Activated CD4-positive, alpha-beta memory T cell treated with anti-CD3 and anti-CD28 coated beads, Interleukin-2, amount 10 ng/mL, durations not matched to agents 7 days and 5 days (primary cell): ENCODE measurements at regions not wholly inside any gene's neighbourhood (a gene's known extent, or its start where the extent isn't known, plus 50 kb on each side); places are given as distances from the start of the nearest gene placed in this dataset.
"Not testable (repeated sequence)": the region's sequence is repeated elsewhere in the genome, so short reads cannot be mapped to it uniquely, and the experiment has no call there.

Experiments used
- CTCF ChIA-PET: fragments of 350-600 bp; sonication (Branson Sonifier 250); formaldehyde crosslinking; loops from one replicate; lab custom pipeline; 2021; ENCODE audit warnings: antibody characterized with exemption, inconsistent platforms; lab: Charles Lee
- POLR2A ChIA-PET: fragments of 350-600 bp; sonication (Branson Sonifier 250); formaldehyde crosslinking; loops from one replicate; lab custom pipeline; 2021; ENCODE audit warnings: antibody characterized with exemption; lab: Charles Lee
- DNase-seq: peaks from one replicate; pipeline ENCODE4 v3.0.0-alpha.2; 2020
- H3K27ac Mint-ChIP-seq: one replicate; pipeline ENCODE4 v1.8.0; 2021; ENCODE audit warnings: mild to moderate bottlenecking, mixed read lengths
- H3K27me3 Mint-ChIP-seq: one replicate; pipeline ENCODE4 v1.8.0; 2021; ENCODE audit warnings: mixed read lengths
- H3K36me3 Mint-ChIP-seq: one replicate; pipeline ENCODE4 v1.8.0; 2021; ENCODE audit warnings: low read depth, mixed read lengths
- H3K4me1 Mint-ChIP-seq: one replicate; pipeline ENCODE4 v1.8.0; 2021; ENCODE audit warnings: mixed read lengths
- H3K4me3 Mint-ChIP-seq: one replicate; pipeline ENCODE4 v1.8.0; 2021; ENCODE audit warnings: mild to moderate bottlenecking, mixed read lengths
- H3K9me3 Mint-ChIP-seq: one replicate; pipeline ENCODE4 v1.8.0; 2021; ENCODE audit warnings: mixed read lengths

GRCh38 chrX:114272096-114272686 is 311.7 kb upstream of the HTR2C start:
- Mint-ChIP-seq H3K4me3 (no peak overlapping the region), H3K4me1 (no peaks in the 10 kb centered on the region), H3K9me3 (peaks cover 9% of the 10 kb centered on the region), H3K36me3 (no peaks in the 10 kb centered on the region), H3K27me3 (no peaks in the 10 kb centered on the region), H3K27ac (no peak overlapping the region)
- POLR2A ChIA-PET = no interaction called here
- no peak for DNase-seq
- CTCF ChIA-PET = no interaction called here

DNA sequence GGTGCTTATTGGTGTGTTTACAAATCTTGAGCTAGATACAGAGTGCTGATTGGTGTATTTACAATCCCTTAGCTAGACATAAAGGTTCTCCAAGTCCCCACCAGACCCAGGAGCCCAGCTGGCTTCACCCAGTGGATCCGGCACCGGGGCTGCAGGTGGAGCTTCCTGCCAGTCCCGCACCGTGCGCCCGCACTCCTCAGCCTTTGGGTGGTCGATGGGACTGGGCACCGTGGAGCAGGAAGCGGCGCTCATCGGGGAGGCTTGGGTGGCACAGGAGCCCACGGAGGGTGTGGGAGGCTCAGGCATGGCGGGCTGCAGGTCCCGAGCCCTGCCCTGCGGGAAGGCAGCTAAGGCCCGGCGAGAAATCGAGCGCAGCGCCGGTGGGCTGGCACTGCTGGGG is 313.5 kb upstream of the HTR2C start:
- CTCF ChIA-PET, H3K9me3 Mint-ChIP-seq: not testable (repeated sequence)

GRCh38 chrX:114268643-114269042 is 315.2 kb upstream of the HTR2C start:
- H3K27me3 Mint-ChIP-seq = no peaks in the 10 kb centered on the region

More for the DNA sequence above, 313.5 kb upstream of the HTR2C start:
- H3K36me3 Mint-ChIP-seq, H3K4me3 Mint-ChIP-seq, DNase-seq, H3K27me3 Mint-ChIP-seq, H3K4me1 Mint-ChIP-seq, POLR2A ChIA-PET, H3K27ac Mint-ChIP-seq: not testable (repeated sequence)

GRCh38 chrX:114267142-114267541 is 316.7 kb upstream of the HTR2C start:
- Mint-ChIP-seq H3K9me3 (peaks cover 9% of the 10 kb centered on the region), H3K36me3 (no peaks in the 10 kb centered on the region), H3K27me3 (no peaks in the 10 kb centered on the region), H3K4me3 (no peak overlapping the region), H3K4me1 (no peaks in the 10 kb centered on the region), H3K27ac (no peak overlapping the region)
- POLR2A ChIA-PET = no interaction called here
- no peak for DNase-seq
- CTCF ChIA-PET = no interaction called here

More at GRCh38 chrX:114268643-114269042, 315.2 kb upstream of the HTR2C start:
- DNase-seq = no peak
- Mint-ChIP-seq H3K27ac (no peak overlapping the region), H3K9me3 (peaks cover 9% of the 10 kb centered on the region), H3K4me1 (no peaks in the 10 kb centered on the region), H3K36me3 (no peaks in the 10 kb centered on the region), H3K4me3 (no peak overlapping the region)
- ChIA-PET CTCF (no interaction called here), POLR2A (no interaction called here)

- ChIA-PET CTCF (no interaction called here), POLR2A (no interaction called here)
- Mint-ChIP-seq H3K9me3 (no peaks in the 10 kb centered on the region), H3K4me3 (no peak overlapping the region), H3K27ac (no peak overlapping the region), H3K4me1 (no peaks in the 10 kb centered on the region), H3K36me3 (no peaks in the 10 kb centered on the region), H3K27me3 (no peaks in the 10 kb centered on the region)
- DNase-seq = no peak
These were observed 331.7 kb upstream of the HTR2C start for GRCh38 chrX:114252186-114252585.

GRCh38 chrX:114251575-114251974 is 332.3 kb upstream of the HTR2C start:
- CTCF ChIA-PET = no interaction called here
- no peak overlapping the region for H3K4me3 Mint-ChIP-seq
- H3K27me3 Mint-ChIP-seq = no peaks in the 10 kb centered on the region
- POLR2A ChIA-PET = no interaction called here
- no peaks in the 10 kb centered on the region for H3K9me3 Mint-ChIP-seq
- no peaks in the 10 kb centered on the region for H3K4me1 Mint-ChIP-seq
- no peak for DNase-seq
- no peaks in the 10 kb centered on the region for H3K36me3 Mint-ChIP-seq
- H3K27ac Mint-ChIP-seq = no peak overlapping the region

- DNase-seq = no peak
- H3K9me3 Mint-ChIP-seq = no peaks in the 10 kb centered on the region
- H3K27me3 Mint-ChIP-seq = no peaks in the 10 kb centered on the region
- H3K36me3 Mint-ChIP-seq = no peaks in the 10 kb centered on the region
- no peaks in the 10 kb centered on the region for H3K4me1 Mint-ChIP-seq
- H3K27ac Mint-ChIP-seq = no peak overlapping the region
- POLR2A ChIA-PET = no interaction called here
- CTCF ChIA-PET = no interaction called here
- H3K4me3 Mint-ChIP-seq = no peak overlapping the region
These were observed 362.4 kb upstream of the HTR2C start for GRCh38 chrX:114221445-114221844.

DNA sequence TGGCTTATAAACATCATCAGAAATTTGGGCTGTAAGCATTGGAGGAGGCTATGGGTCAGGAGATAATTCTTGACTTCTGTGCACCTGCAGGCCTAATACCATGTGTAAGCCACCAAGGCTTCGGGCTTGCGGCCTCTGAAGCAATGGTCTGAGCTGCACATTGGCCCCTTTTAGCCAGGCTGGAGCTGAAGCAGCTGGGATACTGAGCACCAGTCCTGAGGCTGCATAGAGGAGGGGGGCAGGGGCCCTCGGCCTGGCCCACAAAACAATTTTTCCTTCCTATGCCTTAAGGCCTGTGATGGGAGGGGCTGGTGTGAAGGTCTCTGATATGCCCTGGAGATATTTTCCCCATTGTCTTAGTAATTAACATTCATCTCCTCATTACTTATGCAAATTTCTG is 373.0 kb upstream of the HTR2C start:
- no peak for DNase-seq
- ChIA-PET CTCF (no interaction called here), POLR2A (no interaction called here)
- H3K27ac Mint-ChIP-seq = no peak overlapping the region
- no peak overlapping the region for H3K4me3 Mint-ChIP-seq
- H3K4me1 Mint-ChIP-seq = no peaks in the 10 kb centered on the region
- no peaks in the 10 kb centered on the region for H3K9me3 Mint-ChIP-seq
- H3K36me3 Mint-ChIP-seq = no peaks in the 10 kb centered on the region
- H3K27me3 Mint-ChIP-seq = no peaks in the 10 kb centered on the region

DNA sequence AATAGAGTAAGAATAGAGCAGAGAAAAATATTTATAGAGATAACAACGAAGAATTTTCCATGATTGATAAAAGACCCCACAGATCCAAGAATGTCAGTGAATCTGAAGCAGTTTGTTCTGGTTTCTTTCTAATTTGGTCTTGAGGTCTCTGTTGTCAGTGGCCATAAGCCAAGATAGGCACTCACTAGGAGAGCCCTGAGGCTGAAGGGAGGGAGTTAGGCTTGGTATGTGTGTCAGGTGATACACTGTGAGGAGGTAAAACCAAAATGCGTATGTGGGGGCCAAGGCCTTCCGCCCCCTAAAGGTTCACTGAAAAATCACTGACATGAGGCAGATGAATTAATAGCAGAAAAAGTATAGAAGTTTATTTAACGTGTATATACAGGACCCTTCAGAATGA is 382.3 kb upstream of the HTR2C start:
- DNase-seq = no peak
- Mint-ChIP-seq H3K9me3 (peaks cover 4% of the 10 kb centered on the region), H3K4me1 (no peaks in the 10 kb centered on the region), H3K27ac (no peak overlapping the region), H3K36me3 (no peaks in the 10 kb centered on the region), H3K4me3 (no peak overlapping the region), H3K27me3 (no peaks in the 10 kb centered on the region)
- CTCF ChIA-PET = no interaction called here
- POLR2A ChIA-PET = no interaction called here

GRCh38 chrX:114181195-114181594 is 402.7 kb upstream of the HTR2C start:
- no peaks in the 10 kb centered on the region for H3K9me3 Mint-ChIP-seq
- no peak for DNase-seq
- CTCF ChIA-PET = no interaction called here
- H3K27ac Mint-ChIP-seq = no peak overlapping the region
- POLR2A ChIA-PET = no interaction called here
- no peaks in the 10 kb centered on the region for H3K4me1 Mint-ChIP-seq
- no peak overlapping the region for H3K4me3 Mint-ChIP-seq
- no peaks in the 10 kb centered on the region for H3K27me3 Mint-ChIP-seq
- no peaks in the 10 kb centered on the region for H3K36me3 Mint-ChIP-seq

- no peak for DNase-seq
- Mint-ChIP-seq H3K4me1 (no peaks in the 10 kb centered on the region), H3K36me3 (no peaks in the 10 kb centered on the region), H3K4me3 (no peak overlapping the region), H3K27ac (no peak overlapping the region), H3K27me3 (no peaks in the 10 kb centered on the region), H3K9me3 (no peaks in the 10 kb centered on the region)
- POLR2A ChIA-PET = no interaction called here
- CTCF ChIA-PET = no interaction called here
These were observed 405.8 kb upstream of the HTR2C start for GRCh38 chrX:114178126-114178525.

GRCh38 chrX:114167276-114167675 is 416.6 kb upstream of the HTR2C start:
- H3K4me1 Mint-ChIP-seq, H3K27me3 Mint-ChIP-seq, H3K9me3 Mint-ChIP-seq, H3K27ac Mint-ChIP-seq, CTCF ChIA-PET, H3K36me3 Mint-ChIP-seq, H3K4me3 Mint-ChIP-seq, POLR2A ChIA-PET, DNase-seq: not testable (repeated sequence)

GRCh38 chrX:114166601-114167000 is 417.3 kb upstream of the HTR2C start:
- no peaks in the 10 kb centered on the region for H3K36me3 Mint-ChIP-seq
- ChIA-PET POLR2A (no interaction called here), CTCF (no interaction called here)
- no peak for DNase-seq
- no peaks in the 10 kb centered on the region for H3K4me1 Mint-ChIP-seq
- no peak overlapping the region for H3K27ac Mint-ChIP-seq
- H3K4me3 Mint-ChIP-seq = no peak overlapping the region
- no peaks in the 10 kb centered on the region for H3K27me3 Mint-ChIP-seq
- peaks cover 3% of the 10 kb centered on the region for H3K9me3 Mint-ChIP-seq

GRCh38 chrX:114165537-114165936 is 418.3 kb upstream of the HTR2C start:
- Mint-ChIP-seq H3K4me1 (no peaks in the 10 kb centered on the region), H3K27ac (no peak overlapping the region), H3K4me3 (no peak overlapping the region), H3K36me3 (no peaks in the 10 kb centered on the region), H3K9me3 (peaks cover 3% of the 10 kb centered on the region), H3K27me3 (no peaks in the 10 kb centered on the region)
- CTCF ChIA-PET = no interaction called here
- POLR2A ChIA-PET = no interaction called here
- no peak for DNase-seq
